B cell (primary cell): ENCODE measurements at regions not wholly inside any gene's neighbourhood (a gene's known extent, or its start where the extent isn't known, plus 50 kb on each side); places are given as distances from the start of the nearest gene placed in this dataset.
"Not testable (repeated sequence)": the region's sequence is repeated elsewhere in the genome, so short reads cannot be mapped to it uniquely, and the experiment has no call there.

Source experiments
- ATAC-seq: fragments of 200-7000 bp; cut with Tn5 transposase; one replicate; pipeline ENCODE4 v1.10.0; 2021; ENCODE audit warnings: low read depth, mild to moderate bottlenecking, moderate number of reproducible peaks, moderate library complexity
- CTCF ChIA-PET: fragments of 350-600 bp; sonication (Branson Sonifier 250); formaldehyde crosslinking; loops from one replicate; lab custom pipeline; 2021; ENCODE audit warnings: antibody characterized with exemption, inconsistent platforms; lab: Charles Lee
- POLR2A ChIA-PET: fragments of 350-600 bp; sonication (Branson Sonifier 250); formaldehyde crosslinking; loops from one replicate; lab custom pipeline; 2021; ENCODE audit warnings: antibody characterized with exemption; lab: Charles Lee
- DNase-seq: peaks from one replicate; pipeline ENCODE4 v3.0.0; 2013
- H2AFZ ChIP-seq: 2 replicates; pipeline ENCODE4 v1.6.1; 2012; ENCODE audit warnings: mild to moderate bottlenecking, low read depth, low read length; ENCODE audit not compliant: insufficient read depth, poor library complexity, severe bottlenecking
- H3K27ac ChIP-seq, 2 donors: 1 replicate in 1 of 2; 2 replicates in 1 of 2; pipeline ENCODE4 v1.5.1; 2012 to 2013; ENCODE audit warnings: low read length in 2 of 2, mild to moderate bottlenecking in 2 of 2, moderate library complexity in 1 of 2
- H3K27me3 ChIP-seq, 4 experiments: fragments of 200-600 bp in 1 of 4; sonication (generic) in 1 of 4; replicated peaks in 1 of 4; 1 replicate in 2 of 4; 2 replicates in 2 of 4; pipeline versions ENCODE4 v1.6.1 to v1.7.0; 2013 to 2016; ENCODE audit warnings: low read length in 3 of 4, mild to moderate bottlenecking in 2 of 4, mixed read lengths in 1 of 4, moderate library complexity in 1 of 4; ENCODE audit not compliant: insufficient read depth in 4 of 4, control insufficient read depth in 3 of 4; ENCODE audit errors: control extremely low read depth in 1 of 4
- H3K36me3 ChIP-seq, 2 experiments: replicated peaks in 1 of 2; 1 replicate in 1 of 2; 2 replicates in 1 of 2; pipeline versions ENCODE4 v1.6.1 to v1.7.1; 2013; ENCODE audit warnings: low read length in 1 of 2; ENCODE audit not compliant: insufficient read depth in 2 of 2, control insufficient read depth in 1 of 2; ENCODE audit errors: control extremely low read depth in 1 of 2, extremely low read depth in 1 of 2
- H3K4me1 ChIP-seq, 2 donors: fragments of 200-600 bp in 1 of 2; sonication (generic) in 1 of 2; 1 replicate in 1 of 2; 2 replicates in 1 of 2; pipeline versions ENCODE4 v1.5.1 to v1.6.1; 2013 to 2017; ENCODE audit warnings: low read length in 2 of 2; ENCODE audit not compliant: control insufficient read depth in 2 of 2, insufficient read depth in 2 of 2
- H3K4me2 ChIP-seq: replicated peaks from 2 replicates; pipeline ENCODE3; 2012; ENCODE audit warnings: mild to moderate bottlenecking, low read depth, low read length; ENCODE audit not compliant: poor library complexity, severe bottlenecking
- H3K4me3 ChIP-seq, 5 experiments: fragments of 200-600 bp in 1 of 5; sonication (generic) in 1 of 5; 1 replicate in 3 of 5; 2 replicates in 2 of 5; pipeline versions ENCODE4 v1.5.1 to v1.7.0; 2011 to 2016; ENCODE audit warnings: low read length in 4 of 5, mild to moderate bottlenecking in 4 of 5, low read depth in 2 of 5, control low read depth in 1 of 5, moderate library complexity in 1 of 5; ENCODE audit not compliant: insufficient read depth in 1 of 5; ENCODE audit errors: control extremely low read depth in 1 of 5, extremely low read depth in 1 of 5
- H3K79me2 ChIP-seq: fragments of 200-600 bp; sonication (generic); one replicate; pipeline ENCODE4 v1.6.0; 2016; ENCODE audit warnings: low read length; ENCODE audit not compliant: control insufficient read depth, insufficient read depth
- H3K9ac ChIP-seq: fragments of 200-600 bp; sonication (generic); 2 replicates; pipeline ENCODE4 v1.6.1; 2017; ENCODE audit warnings: mild to moderate bottlenecking, low read length, moderate library complexity
- H3K9me3 ChIP-seq, 3 donors: one replicate each; pipeline versions ENCODE4 v1.6.1 to v1.7.1; 2013; ENCODE audit warnings: low read length in 2 of 3; ENCODE audit not compliant: control insufficient read depth in 2 of 3, insufficient read depth in 1 of 3; ENCODE audit errors: control extremely low read depth in 1 of 3
- H4K20me1 ChIP-seq: 2 replicates; pipeline ENCODE4 v1.6.0; 2012; ENCODE audit warnings: mild to moderate bottlenecking, low read length; ENCODE audit not compliant: insufficient read depth, control insufficient read depth, poor library complexity, severe bottlenecking
- H3K27ac Mint-ChIP-seq: one replicate; pipeline ENCODE4 v1.8.0; 2021; ENCODE audit warnings: mixed read lengths
- H3K27me3 Mint-ChIP-seq: one replicate; pipeline ENCODE4 v1.8.0; 2021; ENCODE audit warnings: mixed read lengths
- H3K4me1 Mint-ChIP-seq: one replicate; pipeline ENCODE4 v1.8.0; 2021; ENCODE audit warnings: mixed read lengths
- H3K4me3 Mint-ChIP-seq: one replicate; pipeline ENCODE4 v1.8.0; 2021; ENCODE audit warnings: mixed read lengths
- H3K9me3 Mint-ChIP-seq: one replicate; pipeline ENCODE4 v1.8.0; 2022; ENCODE audit warnings: mixed read lengths; ENCODE audit not compliant: insufficient read depth
- CTCF ChIP-seq: fragments of 200-600 bp; IDR thresholded peaks from one replicate; pipeline ENCODE4 v1.8.0; 2022; ENCODE audit warnings: antibody characterized with exemption, mild to moderate bottlenecking
- EZH2 ChIP-seq: IDR thresholded peaks from 2 replicates; pipeline ENCODE4 v1.6.1; 2012; ENCODE audit warnings: borderline replicate concordance, low read depth, mild to moderate bottlenecking, moderate library complexity, low read length; ENCODE audit not compliant: insufficient read depth, poor library complexity, severe bottlenecking
- WGBS: methylation state at CpG from one replicate; pipeline ENCODE4 v1.1.5; 2013; ENCODE audit warnings: missing lambda C conversion rate; ENCODE audit not compliant: insufficient coverage; 5-methylcytosine and 5-hydroxymethylcytosine counted together
- intact Hi-C: fragments of 100-400 bp; cut with micrococcal nuclease; formaldehyde crosslinking; loops from one replicate; pipeline ENCODE4 v1.10.0; 2022

DNA sequence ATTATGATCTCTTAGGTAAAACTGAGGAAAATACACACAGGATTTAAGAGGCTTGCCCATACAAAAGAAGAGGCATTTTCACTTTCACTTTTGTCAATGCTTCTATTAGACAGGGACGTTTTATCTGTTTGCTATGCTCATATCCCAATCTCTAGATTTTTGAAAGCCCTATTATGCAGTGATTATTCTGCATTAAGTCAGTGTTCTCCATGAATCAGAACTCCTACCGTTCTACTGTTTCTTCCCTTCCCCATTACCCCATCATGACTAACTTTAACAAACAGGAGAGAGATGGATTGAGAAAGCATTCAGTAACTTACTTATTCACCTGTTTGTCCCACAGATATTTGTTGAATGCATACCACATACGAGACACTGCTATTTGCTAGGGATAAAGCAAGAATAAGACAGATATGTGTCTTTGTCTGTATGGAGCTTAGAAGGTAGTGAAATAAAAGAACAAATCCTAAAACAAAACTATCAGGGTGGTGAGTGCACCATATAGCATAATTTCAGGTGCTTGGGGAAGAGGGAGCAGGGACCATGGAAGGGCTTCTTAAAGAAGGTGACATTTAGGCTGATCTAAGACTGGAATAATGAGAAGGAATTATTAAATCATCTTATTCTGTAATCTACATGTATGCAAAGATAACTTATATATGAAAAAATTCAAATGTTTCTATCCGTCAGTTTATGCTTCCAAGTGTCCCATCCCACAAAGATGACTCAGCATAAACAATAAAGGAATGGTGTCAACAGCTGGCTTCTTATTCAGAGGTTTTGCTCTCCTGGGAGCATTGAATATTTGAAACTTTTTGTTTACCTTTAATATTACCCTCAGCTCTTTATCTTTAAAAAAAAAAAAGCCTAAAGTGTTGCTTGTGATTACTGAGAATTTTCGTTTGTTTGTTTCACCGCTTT lies 328.1 kb downstream of the HINT1 start:
- H3K9me3 Mint-ChIP-seq, result peaks cover 2% of the 10 kb centered on the region
- no peaks in the 10 kb centered on the region for H3K79me2 ChIP-seq
- peaks cover 8% of the 10 kb centered on the region for H3K4me1 Mint-ChIP-seq
- DNase-seq (peak; percentile 3), ATAC-seq (no peak)
- intact Hi-C loops, result no loop called here
- no peaks in the 10 kb centered on the region for H3K27me3 Mint-ChIP-seq
- TF ChIP-seq CTCF (no peak), EZH2 (no peak)
- no peak overlapping the region for H3K27ac Mint-ChIP-seq
- H3K36me3 ChIP-seq, result no peaks in the 10 kb centered on the region
- no peaks in the 10 kb centered on the region for H4K20me1 ChIP-seq
- H3K27me3 ChIP-seq, result no peaks in the 10 kb centered on the region
- peaks cover 0 to 3% of the 10 kb centered on the region in 2 donors for H3K4me1 ChIP-seq
- WGBS, result no CpG with 5 or more reads among the region's 6 CpGs
- H3K9me3 ChIP-seq, result no peaks in the 10 kb centered on the region
- POLR2A ChIA-PET, result no interaction called here
- peak overlapping the region; percentile 88 for H2AFZ ChIP-seq
- H3K27ac ChIP-seq, result no peak overlapping the region
- peak overlapping the region; percentile 79 for H3K4me3 Mint-ChIP-seq
- CTCF ChIA-PET, result no interaction called here
- peak overlapping the region in 4 of 5 experiments; percentile 13 to 53 (median 28) for H3K4me3 ChIP-seq
- peak overlapping the region; percentile 74 for H3K4me2 ChIP-seq
- peak overlapping the region; percentile 70 for H3K9ac ChIP-seq

- H3K4me2 ChIP-seq, intact Hi-C loops, H3K79me2 ChIP-seq, DNase-seq, H3K27ac Mint-ChIP-seq, H3K4me3 Mint-ChIP-seq, H3K9me3 ChIP-seq, H3K27me3 Mint-ChIP-seq, H3K27me3 ChIP-seq, H4K20me1 ChIP-seq, H3K4me3 ChIP-seq, ATAC-seq, H3K9me3 Mint-ChIP-seq, H3K9ac ChIP-seq, H3K4me1 Mint-ChIP-seq, H2AFZ ChIP-seq, H3K27ac ChIP-seq, H3K36me3 ChIP-seq, POLR2A ChIA-PET, CTCF ChIA-PET, H3K4me1 ChIP-seq: not testable (repeated sequence)
- 100% methylated on average over 11 of the region's 28 CpGs for WGBS
Observed at GRCh38 chr5:130817598-130818384, 347.3 kb downstream of the HINT1 start.
